ENCODE measurements at regions not wholly inside any gene's neighbourhood (a gene's known extent, or its start where the extent isn't known, plus 50 kb on each side); places are given as distances from the start of the nearest gene placed in this dataset.
A peak's percentile ranks its signal among the peaks of the same experiment; 100 is the strongest.
"Not testable (repeated sequence)": the region's sequence is repeated elsewhere in the genome, so short reads cannot be mapped to it uniquely, and the experiment has no call there.

DNA sequence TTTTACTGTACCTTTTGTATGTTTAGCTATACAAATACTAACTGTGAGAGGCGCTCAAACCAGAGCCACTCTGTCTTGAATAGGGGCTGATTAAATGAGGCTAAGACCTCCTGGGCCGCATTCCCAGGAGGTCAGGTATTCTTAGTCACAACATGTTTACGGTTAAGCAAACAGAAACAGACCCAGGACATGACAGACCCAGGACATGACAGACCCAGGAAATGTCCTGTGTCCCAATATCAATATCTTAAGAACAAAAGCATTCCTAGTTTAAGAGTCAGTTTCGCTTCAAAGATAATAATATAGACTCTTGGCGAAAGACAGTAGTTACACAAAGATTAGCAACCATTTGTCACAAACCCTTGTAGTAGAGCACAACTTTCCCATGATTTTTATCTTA is 304.5 kb downstream of the CCSER2 start:
- no peaks in the 10 kb centered on the region for H3K9me2 ChIP-seq (replicated peaks; ENCODE audit: low read depth, low read length)
- no peaks in the 10 kb centered on the region for H3F3A ChIP-seq (ENCODE audit: low read depth)
- no peak overlapping the region for H3K4me3 ChIP-seq (ENCODE audit: low read length, poor library complexity, severe bottlenecking)
- no peak overlapping the region for H2AFZ ChIP-seq (ENCODE audit: low read length)
- H3K9me3 ChIP-seq (ENCODE audit: insufficient read depth, low read depth, low read length), result no peaks in the 10 kb centered on the region
- H3K36me3 ChIP-seq (ENCODE audit: insufficient read depth, low read length), result no peaks in the 10 kb centered on the region
- no peaks in the 10 kb centered on the region for H3K79me2 ChIP-seq (ENCODE audit: insufficient read depth, low read length)
- TF ChIP-seq EZH2phosphoT487 (IDR thresholded peaks at IDR 0.05; ENCODE audit: borderline replicate concordance), result no peak
- TF ChIP-seq, protein P1, sequence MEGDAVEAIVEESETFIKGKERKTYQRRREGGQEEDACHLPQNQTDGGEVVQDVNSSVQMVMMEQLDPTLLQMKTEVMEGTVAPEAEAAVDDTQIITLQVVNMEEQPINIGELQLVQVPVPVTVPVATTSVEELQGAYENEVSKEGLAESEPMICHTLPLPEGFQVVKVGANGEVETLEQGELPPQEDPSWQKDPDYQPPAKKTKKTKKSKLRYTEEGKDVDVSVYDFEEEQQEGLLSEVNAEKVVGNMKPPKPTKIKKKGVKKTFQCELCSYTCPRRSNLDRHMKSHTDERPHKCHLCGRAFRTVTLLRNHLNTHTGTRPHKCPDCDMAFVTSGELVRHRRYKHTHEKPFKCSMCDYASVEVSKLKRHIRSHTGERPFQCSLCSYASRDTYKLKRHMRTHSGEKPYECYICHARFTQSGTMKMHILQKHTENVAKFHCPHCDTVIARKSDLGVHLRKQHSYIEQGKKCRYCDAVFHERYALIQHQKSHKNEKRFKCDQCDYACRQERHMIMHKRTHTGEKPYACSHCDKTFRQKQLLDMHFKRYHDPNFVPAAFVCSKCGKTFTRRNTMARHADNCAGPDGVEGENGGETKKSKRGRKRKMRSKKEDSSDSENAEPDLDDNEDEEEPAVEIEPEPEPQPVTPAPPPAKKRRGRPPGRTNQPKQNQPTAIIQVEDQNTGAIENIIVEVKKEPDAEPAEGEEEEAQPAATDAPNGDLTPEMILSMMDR (conservative IDR thresholded peaks at IDR 0.05; ENCODE audit: low read length), result no peak
- no peaks in the 10 kb centered on the region for H4K20me1 ChIP-seq (ENCODE audit: insufficient read depth, low read length, poor library complexity, severe bottlenecking)
- H3K4me1 ChIP-seq (ENCODE audit: insufficient read depth, low read length, poor library complexity, severe bottlenecking), result no peaks in the 10 kb centered on the region
- H3K9ac ChIP-seq (ENCODE audit: low read depth, low read length, poor library complexity, severe bottlenecking), result no peak overlapping the region
- H3K27me3 ChIP-seq (ENCODE audit: insufficient read depth, low read length, poor library complexity, severe bottlenecking), result no peaks in the 10 kb centered on the region
- no peak overlapping the region for H3K4me2 ChIP-seq (ENCODE audit: low read depth, low read length, poor library complexity, severe bottlenecking)

DNA sequence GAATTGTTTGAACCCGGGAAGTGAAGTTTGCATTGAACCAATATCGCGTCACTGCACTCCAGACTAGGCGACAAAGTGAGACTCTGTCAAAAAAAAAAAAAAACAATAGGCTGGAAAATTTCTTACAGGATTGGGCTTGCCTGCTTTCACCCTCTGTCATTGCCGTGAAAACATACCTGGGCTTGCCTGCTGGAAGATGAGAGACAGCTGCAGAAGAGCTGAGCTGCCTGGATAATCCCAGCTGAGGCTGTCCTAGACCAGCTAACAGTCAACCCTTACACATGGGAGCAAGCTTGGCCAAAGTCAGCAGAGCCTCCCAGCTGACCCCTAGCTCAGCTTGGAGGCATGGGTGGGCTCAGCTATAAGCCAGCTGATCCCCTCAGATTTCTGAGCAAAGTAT is 306.2 kb downstream of the CCSER2 start:
- Histone ChIP-seq H3F3A (ENCODE audit: low read depth) (no peaks in the 10 kb centered on the region), H3K4me2 (ENCODE audit: low read depth, low read length, poor library complexity, severe bottlenecking) (no peak overlapping the region), H3K9ac (ENCODE audit: low read depth, low read length, poor library complexity, severe bottlenecking) (no peak overlapping the region), H3K4me3 (ENCODE audit: low read length, poor library complexity, severe bottlenecking) (no peak overlapping the region), H3K4me1 (ENCODE audit: insufficient read depth, low read length, poor library complexity, severe bottlenecking) (no peaks in the 10 kb centered on the region), H3K27me3 (ENCODE audit: insufficient read depth, low read length, poor library complexity, severe bottlenecking) (no peaks in the 10 kb centered on the region), H2AFZ (ENCODE audit: low read length) (no peak overlapping the region), H3K9me2 (replicated peaks; ENCODE audit: low read depth, low read length) (no peaks in the 10 kb centered on the region), H3K79me2 (ENCODE audit: insufficient read depth, low read length) (no peaks in the 10 kb centered on the region), H3K36me3 (ENCODE audit: insufficient read depth, low read length) (no peaks in the 10 kb centered on the region), H4K20me1 (ENCODE audit: insufficient read depth, low read length, poor library complexity, severe bottlenecking) (no peaks in the 10 kb centered on the region), H3K9me3 (ENCODE audit: insufficient read depth, low read depth, low read length) (no peaks in the 10 kb centered on the region)
- TF ChIP-seq EZH2phosphoT487 (IDR thresholded peaks at IDR 0.05; ENCODE audit: borderline replicate concordance), result no peak
- TF ChIP-seq, protein P1 (conservative IDR thresholded peaks at IDR 0.05; ENCODE audit: low read length), result no peak

DNA sequence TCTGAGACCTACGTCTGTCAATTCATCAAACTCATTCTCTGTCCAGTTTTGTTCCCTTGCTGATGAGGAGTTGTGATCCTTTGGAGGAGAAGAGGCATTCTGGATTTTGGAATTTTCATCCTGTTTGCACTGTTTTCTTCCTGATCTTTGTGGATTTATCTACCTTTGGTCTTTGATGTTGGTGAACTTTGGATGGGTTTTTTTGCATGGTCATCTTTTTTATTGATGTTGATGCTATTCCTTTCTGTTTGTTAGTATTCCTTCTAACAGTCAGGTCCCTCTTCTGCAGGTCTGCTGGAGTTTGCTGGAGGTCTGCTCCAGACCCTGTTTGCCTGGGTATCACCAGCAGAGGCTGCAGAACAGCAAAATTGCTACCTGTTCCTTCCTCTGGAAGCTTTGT is 322.2 kb downstream of the CCSER2 start:
- H3K9ac ChIP-seq (ENCODE audit: low read depth, low read length, poor library complexity, severe bottlenecking); H3K27me3 ChIP-seq (ENCODE audit: insufficient read depth, low read length, poor library complexity, severe bottlenecking); H3K4me3 ChIP-seq (ENCODE audit: low read length, poor library complexity, severe bottlenecking); H4K20me1 ChIP-seq (ENCODE audit: insufficient read depth, low read length, poor library complexity, severe bottlenecking); H3F3A ChIP-seq (ENCODE audit: low read depth); H2AFZ ChIP-seq (ENCODE audit: low read length); H3K36me3 ChIP-seq (ENCODE audit: insufficient read depth, low read length); H3K4me2 ChIP-seq (ENCODE audit: low read depth, low read length, poor library complexity, severe bottlenecking); H3K9me3 ChIP-seq (ENCODE audit: insufficient read depth, low read depth, low read length); H3K79me2 ChIP-seq (ENCODE audit: insufficient read depth, low read length); H3K4me1 ChIP-seq (ENCODE audit: insufficient read depth, low read length, poor library complexity, severe bottlenecking); H3K9me2 ChIP-seq (replicated peaks; ENCODE audit: low read depth, low read length): not testable (repeated sequence)

DNA sequence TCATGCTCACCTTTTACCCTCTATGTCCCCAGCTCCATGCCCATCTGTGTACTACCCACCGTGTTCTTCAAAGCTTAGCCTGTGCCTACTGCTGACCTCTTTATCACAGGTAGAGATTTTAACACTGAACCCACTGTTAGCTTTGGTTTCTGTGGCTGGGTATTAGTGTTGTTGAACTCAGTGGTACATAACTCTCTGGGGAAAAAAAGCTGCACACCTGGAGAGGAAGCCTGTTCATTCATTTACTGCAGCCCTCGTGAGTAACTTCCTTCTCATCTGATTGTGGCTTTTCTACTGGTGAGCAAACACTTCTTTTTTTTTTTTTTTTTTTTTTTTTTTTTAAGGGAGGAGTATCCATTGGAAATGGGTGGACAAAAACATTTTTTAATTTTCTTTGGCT is 326.3 kb downstream of the CCSER2 start:
- H3K4me2 ChIP-seq (ENCODE audit: low read depth, low read length, poor library complexity, severe bottlenecking), result peak overlapping the region; percentile 14
- TF ChIP-seq, protein P1 (conservative IDR thresholded peaks at IDR 0.05; ENCODE audit: low read length), result no peak
- TF ChIP-seq EZH2phosphoT487 (IDR thresholded peaks at IDR 0.05; ENCODE audit: borderline replicate concordance), result no peak
- no peak overlapping the region for H3K9ac ChIP-seq (ENCODE audit: low read depth, low read length, poor library complexity, severe bottlenecking)

More for the DNA sequence above, 326.3 kb downstream of the CCSER2 start:
- no peaks in the 10 kb centered on the region for H3K79me2 ChIP-seq (ENCODE audit: insufficient read depth, low read length)
- peaks cover 7% of the 10 kb centered on the region for H3K4me1 ChIP-seq (ENCODE audit: insufficient read depth, low read length, poor library complexity, severe bottlenecking)
- H3K36me3 ChIP-seq (ENCODE audit: insufficient read depth, low read length), result no peaks in the 10 kb centered on the region
- no peaks in the 10 kb centered on the region for H3K27me3 ChIP-seq (ENCODE audit: insufficient read depth, low read length, poor library complexity, severe bottlenecking)
- no peaks in the 10 kb centered on the region for H3F3A ChIP-seq (ENCODE audit: low read depth)
- H2AFZ ChIP-seq (ENCODE audit: low read length), result no peak overlapping the region
- no peaks in the 10 kb centered on the region; the same call in 1 of the 2 replicates for H3K9me3 ChIP-seq (ENCODE audit: insufficient read depth, low read depth, low read length)
- H3K4me3 ChIP-seq (ENCODE audit: low read length, poor library complexity, severe bottlenecking), result no peak overlapping the region
- no peaks in the 10 kb centered on the region for H3K9me2 ChIP-seq (replicated peaks; ENCODE audit: low read depth, low read length)
- H4K20me1 ChIP-seq (ENCODE audit: insufficient read depth, low read length, poor library complexity, severe bottlenecking), result no peaks in the 10 kb centered on the region

Measured in Loucy (cell line).